Muscle of back (tissue), 3 donors: ENCODE measurements at regions not wholly inside any gene's neighbourhood (a gene's known extent, or its start where the extent isn't known, plus 50 kb on each side); places are given as distances from the start of the nearest gene placed in this dataset.
"Not testable (repeated sequence)": the region's sequence is repeated elsewhere in the genome, so short reads cannot be mapped to it uniquely, and the experiment has no call there.

Source experiments
- DNase-seq, 3 donors: peaks; one replicate each; pipeline versions ENCODE4 v3.0.0 to v3.0.0-alpha.2; 2013

GRCh38 chrX:93264261-93265002 is 408.9 kb downstream of the NAP1L3 start:
- no peak for DNase-seq

- DNase-seq, result no peak
These were observed 414.3 kb downstream of the NAP1L3 start for GRCh38 chrX:93259029-93259428.

- no peak for DNase-seq
These were observed 430.5 kb downstream of the NAP1L3 start for GRCh38 chrX:93242897-93243296.

GRCh38 chrX:93235494-93236256 is 437.7 kb downstream of the NAP1L3 start:
- not testable (repeated sequence) for DNase-seq

- DNase-seq, result peak; percentile 1 to 52 (median 2)
These were observed 444.3 kb downstream of the NAP1L3 start for GRCh38 chrX:93229036-93229435.
